CD4-positive, alpha-beta T cell treated with Interleukin-1 beta for 1 hour (primary cell): ENCODE measurements at regions not wholly inside any gene's neighbourhood (a gene's known extent, or its start where the extent isn't known, plus 50 kb on each side); places are given as distances from the start of the nearest gene placed in this dataset.

ENCODE experiments used
- DNase-seq, 2 donors: peaks; one replicate each; pipeline ENCODE4 v3.0.0-alpha.2; 2020 to 2022

DNA sequence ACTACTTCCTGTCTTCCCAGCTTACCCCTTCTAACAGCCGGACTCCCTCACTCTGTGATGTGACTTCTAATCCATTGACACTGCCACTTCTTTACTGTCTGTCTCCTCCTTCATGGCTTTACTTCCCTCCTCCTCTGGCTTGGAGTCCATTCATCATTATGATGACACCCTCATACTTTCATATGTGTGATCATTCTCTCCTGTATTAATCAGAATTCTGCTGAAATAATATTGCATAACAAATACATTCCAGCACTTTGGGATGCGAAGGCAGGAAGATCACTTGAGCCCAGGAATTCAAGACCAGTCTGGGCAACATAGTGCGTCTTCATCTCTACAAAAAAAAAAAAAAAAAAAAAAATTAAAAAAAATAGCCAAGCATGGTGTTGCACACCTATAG lies 147.9 kb upstream of the BTBD3 start:
- no peak for DNase-seq

DNA sequence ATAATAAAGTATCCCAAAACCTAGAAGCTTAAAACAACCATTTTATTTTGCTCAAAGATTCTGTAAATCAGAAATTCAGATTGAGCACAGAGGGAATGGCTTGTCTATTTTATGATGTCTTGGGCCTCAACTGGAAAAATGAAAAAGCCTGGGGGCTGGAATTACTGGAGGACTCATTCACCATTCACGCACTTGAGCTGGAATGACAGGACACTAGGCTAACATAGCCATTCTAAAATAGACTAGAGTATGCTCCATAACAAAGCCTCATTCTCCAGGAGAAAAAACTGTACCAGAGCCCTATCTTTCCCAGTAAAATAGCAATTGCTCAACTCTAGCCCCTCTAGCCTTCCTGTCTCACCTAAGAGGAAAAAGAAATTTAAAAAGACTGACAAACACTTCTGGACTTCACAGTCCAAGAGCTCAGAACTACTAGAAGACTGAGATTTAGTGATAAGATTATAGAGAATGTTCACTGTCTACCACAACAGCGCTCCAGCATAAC lies 145.4 kb upstream of the BTBD3 start:
- DNase-seq = no peak

DNA sequence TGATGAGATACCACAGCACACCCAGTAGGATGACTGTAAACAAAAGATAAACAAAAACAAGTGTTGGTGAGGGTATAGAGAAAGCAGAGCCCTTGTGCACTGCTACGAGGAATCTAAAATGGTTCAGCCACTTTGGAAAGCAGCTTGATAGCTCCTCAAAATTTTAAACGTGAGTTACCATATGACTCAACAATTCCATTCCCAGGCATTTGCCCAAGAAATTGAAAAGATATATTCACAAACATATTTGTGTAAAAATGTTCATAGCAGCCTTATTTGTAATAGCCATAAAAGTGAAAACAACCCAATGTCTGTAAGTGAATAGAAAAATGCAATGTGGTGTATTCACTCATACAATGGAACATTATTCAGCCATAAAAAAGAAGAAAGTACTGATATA lies 141.0 kb upstream of the BTBD3 start:
- DNase-seq = no peak

DNA sequence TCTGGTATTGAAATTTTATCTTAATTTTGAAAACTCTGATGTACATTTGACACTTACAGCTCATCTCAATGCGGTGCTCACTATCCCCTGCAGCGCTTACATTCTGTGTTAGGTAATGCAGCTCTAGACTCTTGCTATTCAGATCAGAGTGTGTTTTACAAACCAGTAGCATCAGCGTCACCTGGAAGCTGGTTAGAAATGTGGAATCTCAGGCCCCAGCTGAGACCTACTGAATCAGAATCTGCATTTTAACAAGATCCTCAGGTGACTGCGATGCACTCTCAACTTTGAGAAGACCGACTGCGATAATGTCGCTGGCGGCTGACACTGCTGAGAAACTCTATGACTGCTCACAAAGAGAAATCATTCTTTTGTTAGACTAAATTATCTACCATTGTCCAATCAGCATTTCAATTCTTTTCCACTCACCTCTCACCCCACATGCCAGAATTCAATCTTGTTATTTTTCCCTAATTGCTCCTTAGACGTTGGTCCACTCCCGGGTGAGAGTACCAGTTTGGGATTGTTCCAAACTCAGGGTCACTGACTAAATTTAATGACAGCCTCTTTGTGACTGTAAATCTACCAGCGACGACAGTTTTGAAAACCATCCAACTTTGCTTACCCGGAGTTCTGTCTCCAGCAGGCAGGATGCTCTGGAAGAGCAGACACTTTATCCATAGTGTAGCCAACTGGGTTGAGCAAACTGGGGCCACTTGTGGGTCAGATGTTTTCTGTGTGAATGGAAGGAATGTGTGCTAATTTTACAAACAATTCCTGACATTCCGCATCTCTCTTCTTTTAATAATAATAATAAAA lies 140.1 kb upstream of the BTBD3 start:
- DNase-seq = no peak

DNA sequence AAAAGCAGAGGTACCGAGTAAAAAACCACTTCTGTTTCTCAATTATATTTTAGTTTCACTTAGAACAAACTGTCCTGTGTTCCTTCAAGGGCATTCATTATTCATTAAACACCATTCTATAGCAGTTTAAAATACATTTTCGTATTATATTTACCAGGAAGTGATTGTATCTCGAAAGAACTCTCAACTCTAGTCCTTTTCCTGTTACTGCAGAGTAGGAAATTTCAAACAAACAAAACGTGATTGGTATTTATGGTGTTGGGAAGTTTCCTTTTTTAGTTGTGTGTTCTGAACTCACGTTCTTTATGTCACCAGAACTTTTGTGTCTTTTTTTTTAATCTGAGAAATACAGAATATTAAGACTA lies 139.5 kb upstream of the BTBD3 start:
- DNase-seq = no peak

- DNase-seq = no peak
Measured at GRCh38 chr20:11780765-11781369, 136.8 kb upstream of the BTBD3 start.

- no peak for DNase-seq
Measured at GRCh38 chr20:11783102-11783850, 134.4 kb upstream of the BTBD3 start.

DNA sequence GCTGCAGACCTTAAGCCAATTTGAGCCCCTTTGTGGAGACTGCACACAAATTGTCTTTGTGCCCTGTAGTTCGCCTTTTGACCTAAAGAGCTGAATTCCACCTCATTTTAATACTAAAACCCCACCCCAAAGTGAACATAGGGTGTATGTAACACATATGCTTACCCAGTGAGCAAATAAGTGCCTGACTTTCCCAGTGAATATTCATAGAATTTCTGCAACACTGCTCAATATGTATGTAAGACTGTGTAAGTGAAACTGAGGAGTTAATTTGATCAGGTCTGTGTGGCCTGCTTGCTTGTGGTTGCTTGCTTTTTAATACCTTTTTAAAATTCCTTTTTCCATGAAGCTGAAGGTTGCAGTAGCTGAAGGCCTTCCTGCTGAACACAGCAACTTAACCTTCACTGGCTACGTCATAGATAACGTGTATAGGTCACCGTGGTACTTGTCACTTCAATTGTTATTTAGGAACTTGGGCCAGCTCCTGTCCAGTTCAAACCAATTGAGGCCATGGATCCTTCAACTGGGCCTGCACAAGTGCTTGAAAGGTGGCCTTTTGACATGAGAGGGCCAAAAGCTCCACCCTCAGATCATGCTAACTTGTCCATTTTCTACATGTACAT lies 131.7 kb upstream of the BTBD3 start:
- DNase-seq = no peak

- DNase-seq = no peak
Measured at GRCh38 chr20:11790046-11790445, 127.6 kb upstream of the BTBD3 start.

DNA sequence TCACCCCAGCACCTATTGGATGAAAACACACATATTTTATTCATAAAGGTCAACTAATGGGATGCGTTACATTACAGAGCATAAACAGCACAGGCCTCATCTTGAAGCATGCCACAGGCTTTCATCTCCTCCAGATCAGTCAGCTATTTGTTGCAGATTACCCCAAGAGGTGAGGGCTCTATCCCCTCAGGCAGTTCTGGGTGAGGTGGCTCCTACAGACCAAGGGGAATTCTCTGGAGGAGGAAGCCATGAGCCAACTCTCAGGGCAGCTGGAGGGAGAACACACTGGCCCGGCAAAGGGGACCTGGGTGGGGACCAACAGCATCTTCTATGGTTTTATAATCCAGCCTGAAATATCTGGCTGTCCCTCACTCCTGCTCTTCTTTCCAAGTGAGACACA lies 126.4 kb upstream of the BTBD3 start:
- no peak for DNase-seq

GRCh38 chr20:11791835-11792567 lies 125.7 kb upstream of the BTBD3 start:
- DNase-seq = no peak

- DNase-seq = no peak
Measured at GRCh38 chr20:11792568-11792953, 125.1 kb upstream of the BTBD3 start.

DNA sequence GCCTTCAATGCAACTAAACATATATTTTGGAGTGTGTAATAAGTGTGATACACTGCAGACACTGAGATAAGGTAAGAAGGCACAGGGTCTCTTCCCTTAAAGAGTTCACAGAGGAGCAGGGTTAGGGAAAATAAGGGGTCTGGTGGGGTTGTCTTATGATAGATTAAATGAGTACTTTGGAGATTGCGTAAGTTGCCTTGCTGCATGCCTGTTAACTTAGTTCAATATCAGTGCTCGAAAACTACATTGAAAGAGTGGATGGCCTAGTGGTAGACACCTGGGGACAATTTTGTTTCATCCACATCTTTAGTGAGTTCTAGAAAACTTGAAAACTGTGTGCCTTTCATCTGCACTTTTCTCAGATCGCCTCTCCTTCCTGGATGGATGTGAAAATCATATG lies 123.2 kb upstream of the BTBD3 start:
- no peak for DNase-seq

GRCh38 chr20:11795071-11795615 lies 122.5 kb upstream of the BTBD3 start:
- no peak for DNase-seq

GRCh38 chr20:11796026-11796425 lies 121.7 kb upstream of the BTBD3 start:
- no peak for DNase-seq

DNA sequence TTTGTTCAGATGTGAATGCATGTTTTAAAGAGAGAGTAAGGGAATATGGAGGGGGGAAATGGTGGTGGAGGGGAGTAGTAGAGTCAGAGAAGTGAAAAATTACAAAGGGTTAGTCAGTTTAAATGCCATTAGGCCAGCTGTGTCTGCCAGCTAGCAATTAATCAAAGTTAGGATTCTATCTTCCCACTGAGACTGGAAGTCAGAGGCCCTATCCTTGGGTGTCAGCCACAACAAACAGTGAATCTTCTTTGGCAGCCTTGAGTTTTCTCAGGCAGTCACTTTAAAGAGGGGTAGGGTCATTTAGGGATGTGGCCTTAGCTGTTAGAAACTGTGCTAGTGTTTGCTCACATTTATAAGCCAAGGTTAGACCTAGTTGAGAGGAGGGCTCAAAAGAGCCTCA lies 120.5 kb upstream of the BTBD3 start:
- no peak for DNase-seq

- DNase-seq = no peak
Measured at GRCh38 chr20:11799281-11799684, 118.4 kb upstream of the BTBD3 start.

GRCh38 chr20:11807054-11808048 lies 110.3 kb upstream of the BTBD3 start:
- no peak for DNase-seq

GRCh38 chr20:11808841-11809240 lies 108.9 kb upstream of the BTBD3 start:
- no peak for DNase-seq

DNA sequence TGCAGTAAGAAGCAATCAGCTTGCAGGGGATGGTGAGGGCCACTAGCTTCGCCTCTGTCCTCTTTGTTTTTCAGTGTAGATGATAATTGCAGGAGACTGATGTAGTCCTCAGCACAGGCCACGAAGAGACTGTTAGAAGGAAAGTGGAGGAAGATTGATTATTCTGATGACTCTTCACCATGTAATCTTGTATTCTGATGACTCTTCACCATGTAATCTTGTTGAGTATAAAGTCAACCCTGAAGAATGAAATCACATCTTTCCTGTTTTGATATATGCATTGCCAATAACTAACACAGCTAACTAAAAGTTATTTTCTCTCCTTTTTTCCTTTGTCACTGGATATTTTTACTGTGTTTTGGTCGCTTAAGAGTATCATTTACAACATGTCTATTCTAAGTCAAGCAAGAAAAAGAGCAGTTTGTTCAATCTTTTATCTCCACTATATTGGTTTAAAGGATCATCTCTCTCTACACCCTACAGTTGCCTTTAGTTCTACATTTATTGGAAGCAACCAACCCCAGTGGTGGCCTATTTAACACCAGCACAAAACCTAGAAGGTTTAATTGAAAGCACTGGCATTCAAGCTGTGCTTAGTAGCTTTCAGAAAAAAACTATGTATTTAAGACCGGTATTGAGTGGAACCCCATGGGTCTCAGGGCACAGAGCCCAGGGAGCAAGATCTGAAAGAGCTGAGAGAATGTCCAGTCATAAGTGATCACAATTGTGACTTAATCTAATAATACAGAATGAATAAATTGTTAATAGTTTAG lies 107.2 kb upstream of the BTBD3 start:
- no peak for DNase-seq
